ENCODE measurements at regions not wholly inside any gene's neighbourhood (a gene's known extent, or its start where the extent isn't known, plus 50 kb on each side); places are given as distances from the start of the nearest gene placed in this dataset.

- H3K27me3 Mint-ChIP-seq (ENCODE audit: unreplicated experiment): peaks cover 3% of the 10 kb centered on the region
- H3K4me1 Mint-ChIP-seq (ENCODE audit: unreplicated experiment): no peaks in the 10 kb centered on the region
- H3K9me3 Mint-ChIP-seq (ENCODE audit: unreplicated experiment): no peaks in the 10 kb centered on the region
- no peak for TF ChIP-seq CTCF (IDR thresholded peaks at IDR 0.05; ENCODE audit: unreplicated experiment)
- no peak for DNase-seq (ENCODE audit: low spot score)
- H3K36me3 Mint-ChIP-seq (ENCODE audit: low read depth, unreplicated experiment): no peaks in the 10 kb centered on the region
- no peak overlapping the region for H3K27ac Mint-ChIP-seq (ENCODE audit: unreplicated experiment)
- no peak overlapping the region for H3K4me3 Mint-ChIP-seq (ENCODE audit: unreplicated experiment)
These were observed 719.3 kb upstream of the TBX3 start for GRCh38 chr12:115403253-115403652.

- no peak overlapping the region for H3K4me3 Mint-ChIP-seq (ENCODE audit: unreplicated experiment)
- no peak overlapping the region for H3K27ac Mint-ChIP-seq (ENCODE audit: unreplicated experiment)
- H3K36me3 Mint-ChIP-seq (ENCODE audit: low read depth, unreplicated experiment): no peaks in the 10 kb centered on the region
- H3K4me1 Mint-ChIP-seq (ENCODE audit: unreplicated experiment): no peaks in the 10 kb centered on the region
- H3K27me3 Mint-ChIP-seq (ENCODE audit: unreplicated experiment): peaks cover 3% of the 10 kb centered on the region
- DNase-seq (ENCODE audit: low spot score): no peak
- no peaks in the 10 kb centered on the region for H3K9me3 Mint-ChIP-seq (ENCODE audit: unreplicated experiment)
- TF ChIP-seq CTCF (IDR thresholded peaks at IDR 0.05; ENCODE audit: unreplicated experiment): no peak
These were observed 718.6 kb upstream of the TBX3 start for GRCh38 chr12:115402443-115403180.

- no peak for TF ChIP-seq CTCF (IDR thresholded peaks at IDR 0.05; ENCODE audit: unreplicated experiment)
- Mint-ChIP-seq H3K4me1 (ENCODE audit: unreplicated experiment) (no peaks in the 10 kb centered on the region), H3K27ac (ENCODE audit: unreplicated experiment) (no peak overlapping the region), H3K27me3 (ENCODE audit: unreplicated experiment) (peaks cover 3% of the 10 kb centered on the region), H3K4me3 (ENCODE audit: unreplicated experiment) (no peak overlapping the region), H3K9me3 (ENCODE audit: unreplicated experiment) (no peaks in the 10 kb centered on the region), H3K36me3 (ENCODE audit: low read depth, unreplicated experiment) (no peaks in the 10 kb centered on the region)
- no peak for DNase-seq (ENCODE audit: low spot score)
These were observed 717.8 kb upstream of the TBX3 start for GRCh38 chr12:115401761-115402160.

GRCh38 chr12:115400011-115400410 is 716.0 kb upstream of the TBX3 start:
- no peak overlapping the region for H3K4me3 Mint-ChIP-seq (ENCODE audit: unreplicated experiment)
- H3K27ac Mint-ChIP-seq (ENCODE audit: unreplicated experiment): no peak overlapping the region
- DNase-seq (ENCODE audit: low spot score): no peak
- no peaks in the 10 kb centered on the region for H3K36me3 Mint-ChIP-seq (ENCODE audit: low read depth, unreplicated experiment)
- no peak for TF ChIP-seq CTCF (IDR thresholded peaks at IDR 0.05; ENCODE audit: unreplicated experiment)
- no peaks in the 10 kb centered on the region for H3K9me3 Mint-ChIP-seq (ENCODE audit: unreplicated experiment)
- H3K4me1 Mint-ChIP-seq (ENCODE audit: unreplicated experiment): no peaks in the 10 kb centered on the region
- peaks cover 6% of the 10 kb centered on the region for H3K27me3 Mint-ChIP-seq (ENCODE audit: unreplicated experiment)

- H3K36me3 Mint-ChIP-seq (ENCODE audit: low read depth, unreplicated experiment): no peaks in the 10 kb centered on the region
- H3K4me1 Mint-ChIP-seq (ENCODE audit: unreplicated experiment): no peaks in the 10 kb centered on the region
- H3K4me3 Mint-ChIP-seq (ENCODE audit: unreplicated experiment): no peak overlapping the region
- peaks cover 9% of the 10 kb centered on the region for H3K27me3 Mint-ChIP-seq (ENCODE audit: unreplicated experiment)
- H3K27ac Mint-ChIP-seq (ENCODE audit: unreplicated experiment): no peak overlapping the region
- TF ChIP-seq CTCF (IDR thresholded peaks at IDR 0.05; ENCODE audit: unreplicated experiment): no peak
- DNase-seq (ENCODE audit: low spot score): no peak
- H3K9me3 Mint-ChIP-seq (ENCODE audit: unreplicated experiment): no peaks in the 10 kb centered on the region
These were observed 714.4 kb upstream of the TBX3 start for GRCh38 chr12:115398311-115398781.
